GM12878 (cell line): ENCODE measurements at regions not wholly inside any gene's neighbourhood (a gene's known extent, or its start where the extent isn't known, plus 50 kb on each side); places are given as distances from the start of the nearest gene placed in this dataset.

Experiments
- ATAC-seq: fragments of 200-7000 bp; cut with Tn5 transposase; 3 replicates; pipeline ENCODE4 v1.9.1; 2020; ENCODE audit warnings: mild to moderate bottlenecking, moderate library complexity
- BruUV-seq: library from RNA; stranded (reverse); fragments of 400-500 nt; replicated peaks from 2 replicates; lab custom pipeline; 2021; lab: Mats Ljungman, UMichigan
- CTCF ChIA-PET: fragments of 300-600 bp; sonication (Branson Sonifier 250); formaldehyde crosslinking; extraction: SDS; loops from one replicate; lab custom pipeline; 2021; ENCODE audit warnings: inconsistent platforms; lab: Yijun Ruan, JAX
- POLR2A ChIA-PET: fragments of 350-600 bp; formaldehyde crosslinking; extraction: SDS; loops from one replicate; lab custom pipeline; 2021; ENCODE audit warnings: inconsistent platforms; lab: Charles Lee
- RAD21 ChIA-PET: fragments of 300-600 bp; sonication (Branson Sonifier 250); formaldehyde crosslinking; loops from one replicate; lab custom pipeline; 2023; ENCODE audit warnings: antibody characterized with exemption; ENCODE audit not compliant: unreplicated experiment; lab: Charles Lee
- SMC1A ChIA-PET: fragments of 300-600 bp; sonication (Branson Sonifier 250); formaldehyde crosslinking; loops from one replicate; lab custom pipeline; 2023; ENCODE audit not compliant: unreplicated experiment, uncharacterized antibody; lab: Charles Lee
- DNase-seq: peaks from one replicate; pipeline ENCODE4 v3.0.0-alpha.2; 2011; ENCODE audit warnings: low read depth, low spot score
- FAIRE-seq: peaks from 3 replicates; lab custom pipeline; 2011; peaks lifted over from hg19 to GRCh38; lab: Jason Lieb, UNC
- H2AFZ ChIP-seq: 2 replicates; pipeline ENCODE4 v1.6.0; 2011; ENCODE audit warnings: low read depth, low read length, control low read depth; ENCODE audit not compliant: control insufficient read depth
- H3K27ac ChIP-seq: 2 replicates; pipeline ENCODE4 v1.5.1; 2011; ENCODE audit warnings: control low read depth; ENCODE audit not compliant: control insufficient read depth, insufficient read depth
- H3K27me3 ChIP-seq, 2 experiments: replicated peaks in 1 of 2; 2 replicates each; pipeline versions ENCODE4 v1.6.0 to v1.6.1; 2011; ENCODE audit warnings: low read length in 1 of 2; ENCODE audit not compliant: control insufficient read depth in 2 of 2, insufficient read depth in 2 of 2
- H3K36me3 ChIP-seq, 2 experiments: 2 replicates each; pipeline ENCODE4 v1.5.1; 2011; ENCODE audit warnings: low read length in 1 of 2; ENCODE audit not compliant: control insufficient read depth in 2 of 2, insufficient read depth in 2 of 2
- H3K4me1 ChIP-seq: 2 replicates; pipeline ENCODE4 v1.6.1; 2011; ENCODE audit warnings: mild to moderate bottlenecking, low read length, moderate library complexity, mixed read lengths; ENCODE audit not compliant: control insufficient read depth, insufficient read depth
- H3K4me2 ChIP-seq: 2 replicates; pipeline ENCODE4 v1.6.0; 2011; ENCODE audit warnings: control low read depth; ENCODE audit not compliant: control insufficient read depth, insufficient read depth
- H3K4me3 ChIP-seq: fragments of 200-600 bp; sonication (generic); 2 replicates; pipeline ENCODE4 v1.5.1; 2016
- H3K79me2 ChIP-seq: 2 replicates; pipeline ENCODE4 v1.6.0; 2011; ENCODE audit warnings: low read length; ENCODE audit not compliant: control insufficient read depth, insufficient read depth
- H3K9ac ChIP-seq: 2 replicates; pipeline ENCODE4 v1.8.0; 2011; ENCODE audit warnings: low read length, control low read depth, mixed read lengths; ENCODE audit not compliant: control insufficient read depth, insufficient read depth
- H3K9me3 ChIP-seq: replicated peaks from 3 replicates; pipeline ENCODE4 v1.5.1; 2011; ENCODE audit warnings: mild to moderate bottlenecking, low read length; ENCODE audit not compliant: control insufficient read depth, insufficient read depth
- H4K20me1 ChIP-seq: 2 replicates; pipeline ENCODE4 v1.6.0; 2011; ENCODE audit not compliant: control insufficient read depth, insufficient read depth
- CHD4 ChIP-seq: fragments of 200-600 bp; sonication (generic); IDR thresholded peaks from 2 replicates; pipeline ENCODE4 v1.6.1; 2016; ENCODE audit warnings: mild to moderate bottlenecking
- CREB1 ChIP-seq: IDR thresholded peaks from 2 replicates; pipeline ENCODE4 v1.6.1; 2012; ENCODE audit warnings: low read depth, mild to moderate bottlenecking, inconsistent platforms
- FOXM1 ChIP-seq: IDR thresholded peaks from 2 replicates; pipeline ENCODE4 v1.6.1; 2012; ENCODE audit warnings: low read depth, mild to moderate bottlenecking, inconsistent platforms, low read length, moderate library complexity
- HCFC1 ChIP-seq: fragments of 150-350 bp; IDR thresholded peaks from 2 replicates; pipeline ENCODE4 v1.6.1; 2014; ENCODE audit warnings: low read length
- HSF1 ChIP-seq: fragments of 150-350 bp; IDR thresholded peaks from 2 replicates; pipeline ENCODE4 v1.6.1; 2014; ENCODE audit warnings: mild to moderate bottlenecking, low read depth, low read length
- TARDBP ChIP-seq: IDR thresholded peaks from 2 replicates; pipeline ENCODE4 v1.6.1; 2016; ENCODE audit warnings: borderline replicate concordance
- TCF12 ChIP-seq: IDR thresholded peaks from 2 replicates; pipeline ENCODE4 v1.6.1; 2011; ENCODE audit warnings: low read depth, mild to moderate bottlenecking, low read length
- ZSCAN29 ChIP-seq: fragments of 450-650 bp; IDR thresholded peaks from 2 replicates; pipeline ENCODE4 v1.6.1; 2017; ENCODE audit warnings: mild to moderate bottlenecking, moderate library complexity
- WGBS: methylation state at CpG from one replicate; pipeline ENCODE4 v1.1.6; 2016; ENCODE audit warnings: low lambda C conversion rate; ENCODE audit not compliant: insufficient replicate concordance, insufficient coverage; ENCODE audit errors: missing lambda C conversion rate; 5-methylcytosine and 5-hydroxymethylcytosine counted together
- in situ Hi-C: fragments of 300-500 bp; cut with MboI; formaldehyde crosslinking; loops from 9 replicates; pipeline ENCODE4 v1.14.3; 2018; ENCODE audit warnings: mixed read lengths
- intact Hi-C: fragments of 100-400 bp; cut with micrococcal nuclease; formaldehyde crosslinking; loops from one replicate; pipeline ENCODE4 v1.14.2; 2022; ENCODE audit not compliant: unreplicated experiment

- Histone ChIP-seq H3K4me2 (no peak overlapping the region), H3K27ac (no peak overlapping the region), H3K4me1 (no peaks in the 10 kb centered on the region), H4K20me1 (no peaks in the 10 kb centered on the region), H3K79me2 (no peaks in the 10 kb centered on the region), H3K9ac (no peak overlapping the region), H3K36me3 (no peaks in the 10 kb centered on the region), H2AFZ (no peak overlapping the region), H3K9me3 (no peaks in the 10 kb centered on the region; the same call in 2 of the 3 replicates), H3K27me3 (no peaks in the 10 kb centered on the region), H3K4me3 (no peak overlapping the region)
- no TSS peak for BruUV-seq
- FAIRE-seq (no peak), ATAC-seq (no peak), DNase-seq (no peak)
- intact Hi-C loops (no loop called here), in situ Hi-C loops (no loop called here)
- POLR2A ChIA-PET = no interaction called here
- RAD21 ChIA-PET = no interaction called here
- TF ChIP-seq FOXM1 = no peak
- SMC1A ChIA-PET = no interaction called here
- WGBS = 18% methylated on average over 4 of the region's 4 CpGs
- CTCF ChIA-PET = no interaction called here
Measured at GRCh38 chr10:113475381-113475807, 77.5 kb upstream of the HABP2 start.

GRCh38 chr10:113476191-113476590 is 76.7 kb upstream of the HABP2 start:
- ATAC-seq = no peak
- Histone ChIP-seq H3K9ac (no peak overlapping the region), H3K4me3 (no peak overlapping the region), H3K4me2 (no peak overlapping the region), H3K27ac (no peak overlapping the region), H2AFZ (no peak overlapping the region), H3K4me1 (no peaks in the 10 kb centered on the region), H4K20me1 (no peaks in the 10 kb centered on the region), H3K9me3 (no peaks in the 10 kb centered on the region; the same call in 2 of the 3 replicates), H3K36me3 (no peaks in the 10 kb centered on the region), H3K79me2 (no peaks in the 10 kb centered on the region), H3K27me3 (no peaks in the 10 kb centered on the region)
- POLR2A ChIA-PET = no interaction called here
- 27% methylated on average over 8 of the region's 8 CpGs for WGBS
- SMC1A ChIA-PET = no interaction called here
- TF ChIP-seq ZSCAN29 (no peak), HCFC1 (no peak), CHD4 (no peak), TARDBP (no peak), TCF12 (no peak), HSF1 (no peak), FOXM1 (no peak), CREB1 (no peak)
- in situ Hi-C loops = no loop called here
- DNase-seq = no peak
- intact Hi-C loops = no loop called here
- CTCF ChIA-PET = no interaction called here
- RAD21 ChIA-PET = no interaction called here
- no TSS peak for BruUV-seq
- FAIRE-seq = no peak
